HepG2 (cell line): ENCODE measurements at regions not wholly inside any gene's neighbourhood (a gene's known extent, or its start where the extent isn't known, plus 50 kb on each side); places are given as distances from the start of the nearest gene placed in this dataset.
A peak's percentile ranks its signal among the peaks of the same experiment; 100 is the strongest.

ENCODE experiments used
- ELF1 ChIP-seq: sonication (generic); formaldehyde crosslinking; IDR thresholded peaks from 2 replicates; pipeline ENCODE4 v1.4.0; 2020; ENCODE audit warnings: missing genetic modification reagents
- HDAC1 ChIP-seq: sonication (generic); formaldehyde crosslinking; IDR thresholded peaks from 2 replicates; pipeline ENCODE4 v1.5.1; 2020; ENCODE audit warnings: mild to moderate bottlenecking, missing genetic modification reagents
- HINFP ChIP-seq: sonication (generic); formaldehyde crosslinking; IDR thresholded peaks from 2 replicates; pipeline ENCODE4 v1.4.0; 2020; ENCODE audit warnings: low read depth, mild to moderate bottlenecking, missing genetic modification reagents
- KLF15 ChIP-seq: sonication (generic); formaldehyde crosslinking; IDR thresholded peaks from 2 replicates; pipeline ENCODE4 v1.8.1; 2023; ENCODE audit warnings: borderline replicate concordance, mild to moderate bottlenecking, inconsistent platforms, missing genetic modification reagents, mixed read lengths
- MBD4 ChIP-seq: IDR thresholded peaks from 2 replicates; pipeline ENCODE4 v1.6.1; 2012; ENCODE audit warnings: low read length, inconsistent platforms, borderline replicate concordance
- NFE2L2 ChIP-seq: fragments of 150-350 bp; IDR thresholded peaks from 2 replicates; pipeline ENCODE4 v1.6.1; 2014; ENCODE audit warnings: low read length
- RNF2 ChIP-seq: fragments of 450-650 bp; conservative IDR thresholded peaks from 2 replicates; pipeline ENCODE4 v1.6.1; 2016; ENCODE audit warnings: low read depth
- SP140L ChIP-seq: sonication (generic); formaldehyde crosslinking; IDR thresholded peaks from 2 replicates; pipeline ENCODE4 v1.4.0; 2020; ENCODE audit warnings: missing genetic modification reagents, borderline replicate concordance
- ZBTB1 ChIP-seq: sonication (generic); formaldehyde crosslinking; IDR thresholded peaks from 2 replicates; pipeline ENCODE4 v1.4.0; 2020; ENCODE audit warnings: missing genetic modification reagents, borderline replicate concordance
- ZFP62 ChIP-seq: sonication (generic); formaldehyde crosslinking; IDR thresholded peaks from 2 replicates; pipeline ENCODE4 v1.4.0; 2020; ENCODE audit warnings: missing genetic modification reagents
- ZMYM4 ChIP-seq: sonication (generic); formaldehyde crosslinking; IDR thresholded peaks from 2 replicates; pipeline ENCODE4 v1.8.1; 2023; ENCODE audit warnings: mild to moderate bottlenecking, missing genetic modification reagents
- ZNF136 ChIP-seq: sonication (generic); formaldehyde crosslinking; IDR thresholded peaks from 2 replicates; pipeline ENCODE4 v1.8.1; 2022; ENCODE audit warnings: low read depth, mild to moderate bottlenecking, moderate library complexity, missing genetic modification reagents
- ZNF17 ChIP-seq: sonication (generic); formaldehyde crosslinking; IDR thresholded peaks from 2 replicates; pipeline ENCODE4 v1.5.0; 2020; ENCODE audit warnings: mild to moderate bottlenecking, missing genetic modification reagents
- ZNF264 ChIP-seq: sonication (generic); formaldehyde crosslinking; IDR thresholded peaks from 2 replicates; pipeline ENCODE4 v1.4.0; 2020; ENCODE audit warnings: missing genetic modification reagents
- ZNF333 ChIP-seq: sonication (generic); formaldehyde crosslinking; IDR thresholded peaks from 2 replicates; pipeline ENCODE4 v1.4.0; 2020; ENCODE audit warnings: mild to moderate bottlenecking, missing genetic modification reagents, borderline replicate concordance
- ZNF382 ChIP-seq: sonication (generic); formaldehyde crosslinking; IDR thresholded peaks from 2 replicates; pipeline ENCODE4 v1.5.0; 2020; ENCODE audit warnings: missing genetic modification reagents, mild to moderate bottlenecking, borderline replicate concordance
- ZNF550 ChIP-seq: sonication (generic); formaldehyde crosslinking; IDR thresholded peaks from 2 replicates; pipeline ENCODE4 v1.4.0; 2020; ENCODE audit warnings: mild to moderate bottlenecking, missing genetic modification reagents, borderline replicate concordance
- ZNF570 ChIP-seq: sonication (generic); formaldehyde crosslinking; IDR thresholded peaks from 2 replicates; pipeline ENCODE4 v1.4.0; 2020; ENCODE audit warnings: mild to moderate bottlenecking, missing genetic modification reagents, borderline replicate concordance
- ZNF670 ChIP-seq: sonication (generic); formaldehyde crosslinking; IDR thresholded peaks from 2 replicates; pipeline ENCODE4 v1.8.0; 2022; ENCODE audit warnings: mild to moderate bottlenecking, missing genetic modification reagents, borderline replicate concordance
- ZNF674 ChIP-seq: sonication (generic); formaldehyde crosslinking; IDR thresholded peaks from 2 replicates; pipeline ENCODE4 v1.5.0; 2020; ENCODE audit warnings: low read depth, mild to moderate bottlenecking, missing genetic modification reagents
- ZNF710 ChIP-seq: sonication (generic); formaldehyde crosslinking; IDR thresholded peaks from 2 replicates; pipeline ENCODE4 v1.5.0; 2020; ENCODE audit warnings: mild to moderate bottlenecking, missing genetic modification reagents, borderline replicate concordance
- ZNF773 ChIP-seq: sonication (generic); formaldehyde crosslinking; IDR thresholded peaks from 2 replicates; pipeline ENCODE4 v1.4.0; 2020; ENCODE audit warnings: missing genetic modification reagents, borderline replicate concordance
- ZNF775 ChIP-seq: sonication (generic); formaldehyde crosslinking; IDR thresholded peaks from 2 replicates; pipeline ENCODE4 v1.4.0; 2020; ENCODE audit warnings: missing genetic modification reagents, mild to moderate bottlenecking, moderate library complexity, borderline replicate concordance
- ZNF777 ChIP-seq: sonication (generic); formaldehyde crosslinking; IDR thresholded peaks from 2 replicates; pipeline ENCODE4 v1.4.0; 2020; ENCODE audit warnings: missing genetic modification reagents
- ZUFSP ChIP-seq: sonication (generic); formaldehyde crosslinking; IDR thresholded peaks from 2 replicates; pipeline ENCODE4 v1.9.0; 2021; ENCODE audit warnings: missing genetic modification reagents, mild to moderate bottlenecking, borderline replicate concordance

GRCh38 chr12:93135286-93136239 is 206.5 kb upstream of the EEA1 start (continued):
- peak; percentile 3; the same call in 1 of the 2 replicates for TF ChIP-seq ZNF710 (CRISPR knock-in tag)
- TF ChIP-seq ZNF773 = no peak
- no peak for TF ChIP-seq ZNF570
- 0 out of 2 replicates have a peak, but pooled peaks have one; percentile 14 for TF ChIP-seq MBD4
- TF ChIP-seq ZNF382 (CRISPR knock-in tag) = no peak
- peak; percentile 50; the same call in 1 of the 2 replicates for TF ChIP-seq HDAC1 (CRISPR knock-in tag)
- no peak for TF ChIP-seq ZNF333
- TF ChIP-seq ZFP62 (CRISPR knock-in tag) = no peak
- TF ChIP-seq ZNF777 (CRISPR knock-in tag) = 0 out of 2 replicates have a peak, but pooled peaks have one; percentile 17
- TF ChIP-seq RNF2 = no peak
- 0 out of 2 replicates have a peak, but pooled peaks have one; percentile 40 for TF ChIP-seq ZMYM4 (CRISPR knock-in tag)
- no peak for TF ChIP-seq ZNF136 (CRISPR knock-in tag)
- TF ChIP-seq ZBTB1 = no peak
- TF ChIP-seq ELF1 = no peak
- TF ChIP-seq SP140L (CRISPR knock-in tag) = no peak
- TF ChIP-seq ZNF775 (CRISPR knock-in tag) = 0 out of 2 replicates have a peak, but pooled peaks have one; percentile 24
- TF ChIP-seq ZUFSP (CRISPR knock-in tag) = no peak
- TF ChIP-seq ZNF670 (CRISPR knock-in tag) = peak; percentile 37; the same call in 1 of the 2 replicates
- TF ChIP-seq HINFP (CRISPR knock-in tag) = no peak
- no peak for TF ChIP-seq ZNF674 (CRISPR knock-in tag)
- no peak for TF ChIP-seq NFE2L2
- TF ChIP-seq ZNF264 (CRISPR knock-in tag) = no peak
- TF ChIP-seq ZNF550 = no peak
- TF ChIP-seq ZNF17 (CRISPR knock-in tag) = no peak
- no peak for TF ChIP-seq KLF15 (CRISPR knock-in tag)
